HUES64 (cell line): ENCODE measurements at regions not wholly inside any gene's neighbourhood (a gene's known extent, or its start where the extent isn't known, plus 50 kb on each side); places are given as distances from the start of the nearest gene placed in this dataset.
"Not testable (repeated sequence)": the region's sequence is repeated elsewhere in the genome, so short reads cannot be mapped to it uniquely, and the experiment has no call there.

Source experiments
- H3K27ac ChIP-seq: 2 replicates; pipeline ENCODE4 v1.7.0; 2013; ENCODE audit warnings: low read depth, low read length, inconsistent platforms
- H3K27me3 ChIP-seq: 2 replicates; pipeline ENCODE4 v1.6.1; 2013; ENCODE audit warnings: mild to moderate bottlenecking, low read length; ENCODE audit not compliant: insufficient read depth
- H3K36me3 ChIP-seq: 2 replicates; pipeline ENCODE4 v1.6.1; 2013; ENCODE audit warnings: mild to moderate bottlenecking, low read length; ENCODE audit not compliant: insufficient read depth
- H3K4me1 ChIP-seq: 2 replicates; pipeline ENCODE4 v1.6.1; 2013; ENCODE audit warnings: mild to moderate bottlenecking, low read length, moderate library complexity; ENCODE audit not compliant: insufficient read depth
- H3K4me3 ChIP-seq: 2 replicates; pipeline ENCODE4 v1.5.1; 2013; ENCODE audit warnings: mild to moderate bottlenecking, low read length, moderate library complexity
- H3K9ac ChIP-seq: 2 replicates; pipeline ENCODE4 v1.6.1; 2013; ENCODE audit warnings: mild to moderate bottlenecking, low read depth, low read length
- H3K9me3 ChIP-seq: 2 replicates; pipeline ENCODE4 v1.6.1; 2013; ENCODE audit warnings: low read depth, low read length; ENCODE audit not compliant: insufficient read depth
- WGBS: fragments of 150-250, 120-280 bp; methylation state at CpG from one replicate; pipeline ENCODE4 v1.1.7; 2013; ENCODE audit warnings: missing lambda C conversion rate; 5-methylcytosine and 5-hydroxymethylcytosine counted together

- H3K36me3 ChIP-seq: no peaks in the 10 kb centered on the region
- no peaks in the 10 kb centered on the region for H3K9me3 ChIP-seq
- H3K9ac ChIP-seq: no peak overlapping the region
- no peak overlapping the region for H3K4me3 ChIP-seq
- no peaks in the 10 kb centered on the region for H3K4me1 ChIP-seq
- no peaks in the 10 kb centered on the region for H3K27me3 ChIP-seq
- H3K27ac ChIP-seq: no peak overlapping the region
These were observed 179.0 kb upstream of the FGF13 start for GRCh38 chrX:138890491-138890890.

GRCh38 chrX:138889149-138889548 lies 177.6 kb upstream of the FGF13 start:
- Histone ChIP-seq H3K9ac (no peak overlapping the region), H3K4me3 (no peak overlapping the region), H3K36me3 (no peaks in the 10 kb centered on the region), H3K9me3 (no peaks in the 10 kb centered on the region), H3K27me3 (no peaks in the 10 kb centered on the region), H3K27ac (no peak overlapping the region), H3K4me1 (no peaks in the 10 kb centered on the region)

GRCh38 chrX:138886769-138887168 lies 175.3 kb upstream of the FGF13 start:
- H3K27me3 ChIP-seq: no peaks in the 10 kb centered on the region
- no peaks in the 10 kb centered on the region for H3K4me1 ChIP-seq
- H3K4me3 ChIP-seq: no peak overlapping the region
- no peak overlapping the region for H3K9ac ChIP-seq
- no peaks in the 10 kb centered on the region for H3K9me3 ChIP-seq
- no peaks in the 10 kb centered on the region for H3K36me3 ChIP-seq
- H3K27ac ChIP-seq: no peak overlapping the region
- 94% methylated on average over 2 of the region's 2 CpGs for WGBS

- Histone ChIP-seq H3K4me3 (no peak overlapping the region), H3K9ac (no peak overlapping the region), H3K4me1 (no peaks in the 10 kb centered on the region), H3K27ac (no peak overlapping the region), H3K27me3 (no peaks in the 10 kb centered on the region), H3K9me3 (no peaks in the 10 kb centered on the region), H3K36me3 (no peaks in the 10 kb centered on the region)
- WGBS: 100% methylated on average over 6 of the region's 6 CpGs
These were observed 174.4 kb upstream of the FGF13 start for GRCh38 chrX:138885886-138886285.

GRCh38 chrX:138880293-138880692 lies 168.8 kb upstream of the FGF13 start:
- H3K27me3 ChIP-seq: not testable (repeated sequence)
- 88% methylated on average over 1 of the region's 4 CpGs for WGBS

GRCh38 chrX:138877746-138878145 lies 166.2 kb upstream of the FGF13 start:
- no peak overlapping the region for H3K9ac ChIP-seq

More at GRCh38 chrX:138880293-138880692, 168.8 kb upstream of the FGF13 start:
- H3K9ac ChIP-seq, H3K27ac ChIP-seq, H3K4me1 ChIP-seq, H3K36me3 ChIP-seq, H3K9me3 ChIP-seq, H3K4me3 ChIP-seq: not testable (repeated sequence)

GRCh38 chrX:138875472-138875871 lies 164.0 kb upstream of the FGF13 start:
- H3K9me3 ChIP-seq: no peaks in the 10 kb centered on the region
- no peak overlapping the region for H3K4me3 ChIP-seq
- 0 out of 2 replicates have a peak, but pooled peaks cover 3% of the 10 kb centered on the region for H3K4me1 ChIP-seq
- no peak overlapping the region for H3K27ac ChIP-seq
- no peaks in the 10 kb centered on the region for H3K36me3 ChIP-seq
- WGBS: 99% methylated on average over 3 of the region's 4 CpGs
- H3K27me3 ChIP-seq: no peaks in the 10 kb centered on the region
- H3K9ac ChIP-seq: no peak overlapping the region

More at GRCh38 chrX:138877746-138878145, 166.2 kb upstream of the FGF13 start:
- no peak overlapping the region for H3K27ac ChIP-seq
- no peaks in the 10 kb centered on the region for H3K9me3 ChIP-seq
- H3K4me3 ChIP-seq: no peak overlapping the region
- H3K27me3 ChIP-seq: no peaks in the 10 kb centered on the region
- 100% methylated on average over 1 of the region's 2 CpGs for WGBS
- no peaks in the 10 kb centered on the region for H3K36me3 ChIP-seq
- no peaks in the 10 kb centered on the region for H3K4me1 ChIP-seq

- H3K36me3 ChIP-seq: no peaks in the 10 kb centered on the region
- no peak overlapping the region for H3K9ac ChIP-seq
- H3K4me1 ChIP-seq: peaks cover 4% of the 10 kb centered on the region; the same call in 1 of the 2 replicates
- H3K27ac ChIP-seq: no peak overlapping the region
- 98% methylated on average over 4 of the region's 5 CpGs for WGBS
- no peaks in the 10 kb centered on the region for H3K27me3 ChIP-seq
- H3K4me3 ChIP-seq: no peak overlapping the region
- no peaks in the 10 kb centered on the region for H3K9me3 ChIP-seq
These were observed 162.9 kb upstream of the FGF13 start for GRCh38 chrX:138874271-138874935.

GRCh38 chrX:138873640-138874039 lies 162.1 kb upstream of the FGF13 start:
- not testable (repeated sequence) for H3K4me3 ChIP-seq, H3K9ac ChIP-seq, H3K36me3 ChIP-seq, H3K27me3 ChIP-seq, H3K27ac ChIP-seq, H3K4me1 ChIP-seq, H3K9me3 ChIP-seq
- 95% methylated on average over 3 of the region's 6 CpGs for WGBS

GRCh38 chrX:138872537-138872936 lies 161.0 kb upstream of the FGF13 start:
- H3K9me3 ChIP-seq: no peaks in the 10 kb centered on the region
- no CpG with 5 or more reads among the region's 1 CpG for WGBS
- no peak overlapping the region for H3K27ac ChIP-seq

GRCh38 chrX:138871739-138872138 lies 160.2 kb upstream of the FGF13 start:
- Histone ChIP-seq H3K4me1 (peaks cover 8% of the 10 kb centered on the region; the same call in 1 of the 2 replicates), H3K9me3 (no peaks in the 10 kb centered on the region), H3K36me3 (no peaks in the 10 kb centered on the region), H3K27me3 (no peaks in the 10 kb centered on the region), H3K27ac (no peak overlapping the region), H3K9ac (no peak overlapping the region), H3K4me3 (no peak overlapping the region)
- WGBS: 87% methylated on average over 3 of the region's 3 CpGs

More at GRCh38 chrX:138872537-138872936, 161.0 kb upstream of the FGF13 start:
- Histone ChIP-seq H3K36me3 (no peaks in the 10 kb centered on the region), H3K4me3 (no peak overlapping the region), H3K4me1 (peaks cover 8% of the 10 kb centered on the region; the same call in 1 of the 2 replicates), H3K27me3 (no peaks in the 10 kb centered on the region), H3K9ac (no peak overlapping the region)

- Histone ChIP-seq H3K4me3 (no peak overlapping the region), H3K9me3 (no peaks in the 10 kb centered on the region), H3K36me3 (no peaks in the 10 kb centered on the region), H3K27ac (no peak overlapping the region), H3K27me3 (no peaks in the 10 kb centered on the region), H3K9ac (no peak overlapping the region), H3K4me1 (peaks cover 5% of the 10 kb centered on the region; the same call in 1 of the 2 replicates)
- 100% methylated on average over 2 of the region's 4 CpGs for WGBS
These were observed 155.1 kb upstream of the FGF13 start for GRCh38 chrX:138866643-138867042.
